ENCODE measurements at regions not wholly inside any gene's neighbourhood (a gene's known extent, or its start where the extent isn't known, plus 50 kb on each side); places are given as distances from the start of the nearest gene placed in this dataset.

- H3K36me3 Mint-ChIP-seq (ENCODE audit: unreplicated experiment), result peaks cover 2% of the 10 kb centered on the region
- H3K27ac Mint-ChIP-seq (ENCODE audit: unreplicated experiment), result no peak overlapping the region
- H3K4me1 Mint-ChIP-seq (ENCODE audit: unreplicated experiment), result no peaks in the 10 kb centered on the region
- no peak for DNase-seq (ENCODE audit: extremely low spot score, unreplicated experiment)
- no peaks in the 10 kb centered on the region for H3K27me3 Mint-ChIP-seq (ENCODE audit: unreplicated experiment)
- peaks cover 4% of the 10 kb centered on the region for H3K9me3 Mint-ChIP-seq (ENCODE audit: unreplicated experiment)
- H3K4me3 Mint-ChIP-seq (ENCODE audit: unreplicated experiment), result no peak overlapping the region
- TF ChIP-seq CTCF (IDR thresholded peaks at IDR 0.05), result no peak
These were observed 366.2 kb upstream of the TMEM229A start for GRCh38 chr7:124398937-124399552.

- H3K9me3 Mint-ChIP-seq (ENCODE audit: unreplicated experiment), result peaks cover 4% of the 10 kb centered on the region
- no peak for TF ChIP-seq CTCF (IDR thresholded peaks at IDR 0.05)
- H3K36me3 Mint-ChIP-seq (ENCODE audit: unreplicated experiment), result peaks cover 2% of the 10 kb centered on the region
- no peak overlapping the region for H3K4me3 Mint-ChIP-seq (ENCODE audit: unreplicated experiment)
- no peaks in the 10 kb centered on the region for H3K4me1 Mint-ChIP-seq (ENCODE audit: unreplicated experiment)
- H3K27me3 Mint-ChIP-seq (ENCODE audit: unreplicated experiment), result no peaks in the 10 kb centered on the region
- no peak for DNase-seq (ENCODE audit: extremely low spot score, unreplicated experiment)
- H3K27ac Mint-ChIP-seq (ENCODE audit: unreplicated experiment), result no peak overlapping the region
These were observed 364.3 kb upstream of the TMEM229A start for GRCh38 chr7:124397134-124397533.

- H3K27me3 Mint-ChIP-seq (ENCODE audit: unreplicated experiment), result no peaks in the 10 kb centered on the region
- no peaks in the 10 kb centered on the region for H3K4me1 Mint-ChIP-seq (ENCODE audit: unreplicated experiment)
- DNase-seq (ENCODE audit: extremely low spot score, unreplicated experiment), result no peak
- no peaks in the 10 kb centered on the region for H3K36me3 Mint-ChIP-seq (ENCODE audit: unreplicated experiment)
- no peak overlapping the region for H3K4me3 Mint-ChIP-seq (ENCODE audit: unreplicated experiment)
- no peaks in the 10 kb centered on the region for H3K9me3 Mint-ChIP-seq (ENCODE audit: unreplicated experiment)
- H3K27ac Mint-ChIP-seq (ENCODE audit: unreplicated experiment), result no peak overlapping the region
- TF ChIP-seq CTCF (IDR thresholded peaks at IDR 0.05), result no peak
These were observed 357.4 kb upstream of the TMEM229A start for GRCh38 chr7:124390301-124390700.

GRCh38 chr7:124388751-124389150 is 355.9 kb upstream of the TMEM229A start:
- H3K4me3 Mint-ChIP-seq (ENCODE audit: unreplicated experiment), result no peak overlapping the region
- TF ChIP-seq CTCF (IDR thresholded peaks at IDR 0.05), result no peak
- no peak for DNase-seq (ENCODE audit: extremely low spot score, unreplicated experiment)
- no peaks in the 10 kb centered on the region for H3K36me3 Mint-ChIP-seq (ENCODE audit: unreplicated experiment)
- H3K4me1 Mint-ChIP-seq (ENCODE audit: unreplicated experiment), result no peaks in the 10 kb centered on the region
- H3K27ac Mint-ChIP-seq (ENCODE audit: unreplicated experiment), result no peak overlapping the region
- H3K27me3 Mint-ChIP-seq (ENCODE audit: unreplicated experiment), result no peaks in the 10 kb centered on the region
- H3K9me3 Mint-ChIP-seq (ENCODE audit: unreplicated experiment), result no peaks in the 10 kb centered on the region

- no peaks in the 10 kb centered on the region for H3K9me3 Mint-ChIP-seq (ENCODE audit: unreplicated experiment)
- H3K4me1 Mint-ChIP-seq (ENCODE audit: unreplicated experiment), result no peaks in the 10 kb centered on the region
- DNase-seq (ENCODE audit: extremely low spot score, unreplicated experiment), result no peak
- no peak overlapping the region for H3K27ac Mint-ChIP-seq (ENCODE audit: unreplicated experiment)
- H3K4me3 Mint-ChIP-seq (ENCODE audit: unreplicated experiment), result no peak overlapping the region
- no peak for TF ChIP-seq CTCF (IDR thresholded peaks at IDR 0.05)
- H3K27me3 Mint-ChIP-seq (ENCODE audit: unreplicated experiment), result no peaks in the 10 kb centered on the region
- H3K36me3 Mint-ChIP-seq (ENCODE audit: unreplicated experiment), result no peaks in the 10 kb centered on the region
These were observed 354.2 kb upstream of the TMEM229A start for GRCh38 chr7:124387056-124387455.

Data from osteocyte (in vitro differentiated cells).